ENCODE measurements at regions not wholly inside any gene's neighbourhood (a gene's known extent, or its start where the extent isn't known, plus 50 kb on each side); places are given as distances from the start of the nearest gene placed in this dataset.

DNA sequence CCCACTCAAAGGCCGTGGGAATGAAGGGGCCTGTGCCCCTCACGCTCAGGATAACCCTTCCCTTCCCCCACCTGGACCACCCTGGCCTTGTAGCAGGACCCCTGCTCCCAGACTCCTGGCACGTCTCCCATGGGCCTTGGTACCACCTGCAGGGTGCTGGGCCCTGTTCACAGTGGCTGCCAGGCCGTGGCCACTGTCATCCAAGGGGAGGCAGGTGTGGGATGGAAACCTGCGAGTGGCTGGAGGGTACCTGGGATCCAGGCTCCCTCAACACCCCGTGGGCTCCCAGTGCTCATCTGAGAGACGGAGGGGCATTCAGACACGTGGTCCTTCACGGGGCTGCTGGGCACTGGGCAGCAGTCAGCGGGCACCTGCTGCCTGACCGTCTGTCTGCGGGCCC lies 75.6 kb upstream of the CIBAR2 start:
- no peak for DNase-seq (ENCODE audit: low read depth)

GRCh38 chr16:85188822-85189672 lies 76.8 kb upstream of the CIBAR2 start:
- no peak for DNase-seq (ENCODE audit: low read depth)

- DNase-seq (ENCODE audit: low read depth) = peak; percentile 90
These were observed 78.3 kb upstream of the CIBAR2 start for GRCh38 chr16:85190572-85190971.

GRCh38 chr16:85191341-85191965 lies 79.2 kb upstream of the CIBAR2 start:
- DNase-seq (ENCODE audit: low read depth) = no peak

GRCh38 chr16:85192238-85193114 lies 80.2 kb upstream of the CIBAR2 start:
- no peak for DNase-seq (ENCODE audit: low read depth)

GRCh38 chr16:85193115-85193493 lies 80.8 kb upstream of the CIBAR2 start:
- DNase-seq (ENCODE audit: low read depth) = no peak

- DNase-seq (ENCODE audit: low read depth) = no peak
These were observed 81.6 kb upstream of the CIBAR2 start for GRCh38 chr16:85193876-85194275.

DNA sequence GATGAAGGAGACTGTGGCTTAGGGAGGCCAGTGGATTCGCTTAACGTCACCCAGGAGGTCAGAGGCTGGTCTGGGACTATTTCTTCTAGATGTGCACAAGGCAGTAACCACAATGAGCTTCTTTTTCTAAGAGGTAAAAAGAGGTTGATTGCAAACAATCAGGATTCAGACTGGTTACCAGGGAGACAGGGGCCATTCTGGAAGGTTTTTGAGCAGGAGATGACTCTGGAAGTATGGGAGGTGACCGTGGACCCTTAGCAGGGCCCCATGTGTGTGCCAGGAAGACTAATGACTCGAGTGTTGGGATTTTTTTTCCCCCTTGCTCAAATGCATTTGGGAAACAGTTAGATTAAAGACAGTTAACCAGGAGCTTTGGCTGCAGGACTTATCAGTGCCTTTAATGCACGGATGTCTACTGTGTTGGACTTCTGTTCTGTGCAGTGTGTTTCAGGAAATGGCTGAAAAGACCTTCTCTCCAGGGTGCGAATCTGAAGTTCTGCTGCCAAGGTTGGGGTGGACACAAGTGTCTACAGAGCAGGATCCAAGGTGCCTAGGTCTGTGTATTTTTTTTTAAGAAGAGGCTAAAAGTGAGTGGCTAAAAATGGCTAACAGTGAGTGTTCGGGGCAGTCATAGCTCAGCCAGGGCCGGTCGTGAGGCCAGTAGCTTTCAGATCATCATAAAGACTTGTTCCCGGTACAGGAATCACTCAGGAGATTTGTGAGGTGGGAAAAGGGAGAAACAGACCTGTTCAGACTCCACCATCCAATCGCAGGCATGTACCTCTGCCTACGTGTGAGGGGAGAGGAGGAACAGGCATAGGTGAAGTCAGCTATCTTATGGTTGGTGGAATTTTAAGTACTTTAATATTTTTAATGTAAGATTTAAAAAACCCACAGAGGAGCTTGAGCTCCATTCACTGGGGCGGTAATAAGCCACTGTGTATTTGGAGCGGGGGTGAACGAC lies 82.3 kb upstream of the CIBAR2 start:
- DNase-seq (ENCODE audit: low read depth) = no peak

- no peak for DNase-seq (ENCODE audit: low read depth)
These were observed 83.0 kb upstream of the CIBAR2 start for GRCh38 chr16:85195271-85195647.

DNA sequence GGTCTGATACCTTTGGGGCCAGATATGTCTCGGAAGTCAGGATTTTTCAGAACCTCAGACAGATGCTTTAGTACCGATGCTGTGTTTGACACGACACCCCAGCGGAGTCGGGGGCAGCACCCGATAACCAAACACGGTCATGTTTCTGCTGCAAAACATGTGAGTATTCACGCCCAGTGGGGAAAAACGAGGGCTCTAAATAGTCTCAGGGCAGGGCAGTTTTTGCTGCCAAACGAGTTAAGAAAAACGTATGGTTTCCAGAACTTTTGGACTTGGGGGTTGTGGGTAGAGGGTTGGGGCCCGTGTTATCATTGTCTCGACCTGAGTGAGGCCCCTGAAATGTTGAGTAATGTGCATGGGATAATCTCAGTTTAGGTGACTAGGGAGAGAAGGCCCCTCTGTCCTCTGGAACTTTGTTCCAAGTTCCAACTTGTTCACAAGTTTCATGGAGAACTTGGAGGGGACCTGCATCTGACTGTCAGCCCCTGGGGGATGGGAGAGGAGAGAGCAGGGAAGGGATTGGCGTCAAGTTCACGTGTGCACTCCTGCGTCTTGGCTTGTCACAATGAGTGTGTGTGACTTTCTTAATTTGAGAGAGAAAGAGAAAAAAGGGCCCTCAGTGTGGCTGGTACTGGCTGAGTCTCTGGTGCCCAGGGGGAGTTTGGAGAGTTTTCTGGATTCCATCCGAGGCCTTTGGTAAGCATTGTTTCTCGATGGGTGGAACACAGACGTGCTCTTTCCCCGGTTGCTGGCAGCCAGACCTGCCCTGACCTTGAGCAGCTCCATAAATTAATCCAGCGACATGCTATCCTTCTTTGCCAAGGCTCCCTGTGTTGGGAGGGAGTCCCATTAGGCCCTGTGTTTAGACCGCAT lies 83.9 kb upstream of the CIBAR2 start:
- no peak for DNase-seq (ENCODE audit: low read depth)

DNA sequence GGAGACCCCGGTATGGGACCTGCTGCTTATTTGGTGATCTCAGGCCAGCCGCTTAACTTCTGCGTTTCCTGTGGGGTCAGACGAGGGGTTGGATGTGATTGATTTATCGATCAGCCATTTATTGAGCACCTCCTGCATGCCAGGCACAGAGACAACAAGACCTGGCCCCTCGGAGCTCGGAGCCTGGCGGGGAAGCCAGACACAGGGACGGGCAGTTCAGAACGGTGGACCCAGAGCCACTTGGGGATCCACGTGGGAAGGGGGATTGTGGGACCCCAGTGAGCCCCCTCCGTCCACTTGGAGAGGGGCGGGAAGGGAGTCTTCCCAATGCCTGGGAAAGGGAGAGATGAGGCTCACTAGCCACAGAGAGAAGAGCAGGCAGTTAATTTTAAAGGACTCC lies 84.7 kb upstream of the CIBAR2 start:
- DNase-seq (ENCODE audit: low read depth) = no peak

DNA sequence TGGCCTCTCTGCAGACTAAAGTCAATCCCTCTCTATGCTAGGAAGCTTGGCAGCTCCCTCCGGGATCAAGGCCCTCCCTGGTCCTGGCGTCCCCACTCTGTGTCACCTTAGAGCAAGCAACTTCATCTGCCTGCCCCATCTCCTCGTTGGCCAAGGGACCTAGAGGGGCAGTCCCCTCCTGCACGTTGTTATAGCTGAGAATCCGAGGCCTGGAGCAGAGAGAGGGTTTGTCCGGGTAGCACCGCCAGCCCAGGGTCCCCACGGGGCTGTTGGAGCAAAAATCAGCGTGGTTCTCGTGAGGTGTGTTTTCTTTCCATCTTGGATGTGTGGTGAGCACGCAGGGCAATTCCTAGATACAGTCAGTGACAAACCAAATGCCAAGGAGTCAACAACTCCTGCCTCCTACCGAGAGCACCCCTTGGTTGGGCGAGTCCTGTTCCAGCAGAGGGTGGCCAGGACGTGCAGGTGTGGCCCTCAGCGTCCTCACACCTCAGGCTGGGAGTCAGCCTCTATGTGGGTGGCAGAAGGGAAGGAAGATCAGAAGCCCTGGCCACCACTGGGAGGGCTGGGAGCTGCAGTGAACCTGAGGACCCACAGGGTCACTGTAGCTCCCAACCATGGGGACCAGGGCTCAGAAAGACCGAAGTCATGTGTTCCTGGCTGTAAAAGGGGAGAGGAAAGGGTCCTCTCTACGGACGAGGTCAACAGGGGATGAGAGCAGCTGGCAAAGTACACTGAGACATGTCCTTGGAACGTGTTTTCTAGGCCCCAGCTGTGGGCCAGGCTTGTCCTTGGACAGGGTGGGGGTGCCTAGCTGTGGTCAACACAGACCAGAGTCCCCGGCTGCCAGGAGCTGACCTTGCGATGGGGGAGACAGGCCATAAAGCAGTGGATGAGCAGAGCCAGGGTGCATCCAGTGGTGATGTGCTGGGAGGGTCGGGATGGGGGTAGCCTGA lies 85.6 kb upstream of the CIBAR2 start:
- peak; percentile 73 for DNase-seq (ENCODE audit: low read depth)

GRCh38 chr16:85199069-85199725 lies 86.9 kb upstream of the CIBAR2 start:
- no peak for DNase-seq (ENCODE audit: low read depth)

- DNase-seq (ENCODE audit: low read depth) = no peak
These were observed 87.6 kb upstream of the CIBAR2 start for GRCh38 chr16:85199880-85200279.

DNA sequence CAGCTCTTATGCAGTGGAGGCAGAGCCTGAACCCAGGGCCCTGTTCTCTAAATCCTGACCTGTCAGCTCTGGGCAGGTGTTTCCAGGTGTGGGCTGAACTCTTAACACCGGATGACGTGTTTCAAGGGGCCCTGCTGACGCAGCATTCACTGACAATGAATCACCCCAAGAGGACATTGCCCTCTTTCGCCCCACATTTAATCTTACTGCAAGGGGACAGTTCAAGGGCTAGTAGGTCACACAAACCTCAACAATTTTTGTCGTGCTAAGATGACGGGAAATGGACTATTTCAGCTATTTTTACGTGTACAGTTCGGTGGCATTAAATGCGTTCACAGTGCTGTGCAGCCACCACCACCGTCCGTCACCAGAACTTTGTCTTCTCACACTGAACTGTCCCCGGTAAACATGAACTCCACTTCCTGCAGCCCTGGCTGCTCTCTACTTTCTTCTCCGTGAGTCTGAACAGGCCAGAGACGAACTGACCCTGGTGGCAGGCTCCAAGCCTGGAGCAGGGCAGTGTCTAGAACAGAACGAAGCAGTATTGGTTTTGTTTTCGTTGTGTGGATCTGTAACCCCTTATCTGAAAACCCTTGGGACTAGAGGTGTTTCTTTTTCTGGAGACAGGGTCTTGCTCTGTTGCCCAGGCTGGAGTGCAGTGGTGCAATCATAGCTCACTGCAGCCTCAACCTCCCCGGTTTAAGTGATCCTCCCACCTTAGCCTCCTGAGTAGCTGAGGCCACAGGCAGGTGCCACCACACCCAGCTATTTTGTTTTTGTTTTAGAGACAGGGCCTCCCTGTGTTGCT lies 88.4 kb upstream of the CIBAR2 start:
- DNase-seq (ENCODE audit: low read depth) = no peak

GRCh38 chr16:85201574-85201973 lies 89.3 kb upstream of the CIBAR2 start:
- DNase-seq (ENCODE audit: low read depth) = no peak

DNA sequence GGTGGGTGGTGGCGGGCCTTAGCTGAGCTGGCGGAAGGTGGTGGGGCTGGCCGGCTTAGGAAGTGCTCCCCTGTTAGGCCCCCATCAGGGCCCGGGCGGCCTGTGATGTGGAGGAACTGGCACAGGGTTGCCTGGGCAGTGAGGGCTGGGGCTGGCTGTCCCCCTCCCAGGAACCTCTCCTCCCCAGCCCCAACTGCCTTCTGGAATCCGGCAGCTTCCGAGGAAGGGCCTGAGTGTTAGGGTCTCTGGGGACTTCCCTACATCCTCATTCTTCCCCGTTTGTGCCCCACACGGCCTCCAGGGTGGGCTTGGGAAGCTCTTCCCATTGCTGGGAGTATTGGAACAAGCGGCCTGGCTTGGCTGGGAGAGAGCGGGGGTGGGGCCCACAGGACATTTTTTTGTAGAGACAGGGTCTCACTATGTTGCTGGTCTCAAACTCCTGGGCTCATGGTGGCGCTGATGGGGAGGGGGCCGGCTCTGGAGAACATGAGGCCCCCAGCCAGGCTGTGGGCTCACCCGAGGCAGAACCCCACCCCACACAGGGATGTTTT lies 89.9 kb upstream of the CIBAR2 start:
- DNase-seq (ENCODE audit: low read depth) = no peak
